ENCODE measurements at regions not wholly inside any gene's neighbourhood (a gene's known extent, or its start where the extent isn't known, plus 50 kb on each side); places are given as distances from the start of the nearest gene placed in this dataset.

DNA sequence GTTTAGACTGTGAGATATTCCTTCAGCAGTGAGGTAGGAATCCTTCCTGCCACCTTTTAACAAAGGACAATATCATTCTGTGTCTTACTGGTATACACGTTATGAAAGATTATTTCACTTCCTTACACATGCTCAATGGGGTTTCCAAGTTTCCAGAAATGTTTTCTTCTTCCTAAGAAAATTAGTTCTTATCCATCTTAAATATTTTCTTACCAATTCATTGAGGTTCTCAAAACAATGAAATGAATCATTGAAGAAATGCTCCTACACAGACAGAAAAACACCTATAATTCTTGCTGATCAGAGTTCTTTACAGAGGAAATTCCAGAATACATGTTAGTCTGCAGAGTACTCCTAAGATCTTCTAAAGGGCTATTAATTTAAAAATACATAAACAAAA lies 51.4 kb upstream of the SEC61G start:
- H3K4me3 ChIP-seq (ENCODE audit: low read depth, low read length): no peak overlapping the region
- DNase-seq (ENCODE audit: low read depth): peak; percentile 47
- TF ChIP-seq, protein P1, sequence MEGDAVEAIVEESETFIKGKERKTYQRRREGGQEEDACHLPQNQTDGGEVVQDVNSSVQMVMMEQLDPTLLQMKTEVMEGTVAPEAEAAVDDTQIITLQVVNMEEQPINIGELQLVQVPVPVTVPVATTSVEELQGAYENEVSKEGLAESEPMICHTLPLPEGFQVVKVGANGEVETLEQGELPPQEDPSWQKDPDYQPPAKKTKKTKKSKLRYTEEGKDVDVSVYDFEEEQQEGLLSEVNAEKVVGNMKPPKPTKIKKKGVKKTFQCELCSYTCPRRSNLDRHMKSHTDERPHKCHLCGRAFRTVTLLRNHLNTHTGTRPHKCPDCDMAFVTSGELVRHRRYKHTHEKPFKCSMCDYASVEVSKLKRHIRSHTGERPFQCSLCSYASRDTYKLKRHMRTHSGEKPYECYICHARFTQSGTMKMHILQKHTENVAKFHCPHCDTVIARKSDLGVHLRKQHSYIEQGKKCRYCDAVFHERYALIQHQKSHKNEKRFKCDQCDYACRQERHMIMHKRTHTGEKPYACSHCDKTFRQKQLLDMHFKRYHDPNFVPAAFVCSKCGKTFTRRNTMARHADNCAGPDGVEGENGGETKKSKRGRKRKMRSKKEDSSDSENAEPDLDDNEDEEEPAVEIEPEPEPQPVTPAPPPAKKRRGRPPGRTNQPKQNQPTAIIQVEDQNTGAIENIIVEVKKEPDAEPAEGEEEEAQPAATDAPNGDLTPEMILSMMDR (IDR thresholded peaks at IDR 0.05; ENCODE audit: insufficient read depth, low read length): no peak

DNA sequence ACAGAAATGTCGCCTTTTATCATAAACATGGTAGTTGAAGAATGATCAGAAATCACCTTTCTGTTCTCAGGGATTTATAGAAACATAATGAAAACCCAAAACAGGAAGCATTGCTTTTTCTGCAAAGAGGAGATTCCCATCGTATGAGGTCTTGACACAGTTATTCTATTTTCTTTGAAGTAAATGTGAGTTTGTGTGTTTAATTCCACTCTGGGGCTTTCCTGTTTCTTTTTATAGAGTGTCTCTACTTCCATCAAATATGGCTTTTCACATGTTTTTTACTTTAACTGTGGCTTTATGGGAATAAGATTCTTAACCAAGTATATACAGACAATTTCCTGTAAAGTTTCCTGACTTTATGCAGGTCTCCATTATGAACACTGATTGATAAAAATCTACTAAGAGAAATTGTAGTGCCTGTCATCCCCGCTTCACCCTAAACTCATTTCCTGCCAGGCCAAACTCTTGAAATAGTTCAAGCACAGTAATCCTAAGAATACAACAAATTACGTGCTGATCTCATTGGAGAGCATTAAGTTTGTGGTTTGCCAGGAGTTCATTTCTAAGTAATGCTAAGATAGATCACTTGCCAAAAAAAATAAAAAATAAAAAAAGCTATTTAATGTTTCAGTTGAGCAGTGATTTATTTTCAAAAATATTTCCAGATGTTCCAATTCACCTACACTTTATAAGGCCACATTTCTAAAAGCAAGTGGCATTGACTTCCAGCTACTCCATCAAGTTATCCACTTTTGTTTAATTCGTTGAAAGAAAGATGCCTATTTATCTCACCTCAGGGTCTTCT lies 52.2 kb upstream of the SEC61G start:
- H3K4me3 ChIP-seq (ENCODE audit: low read depth, low read length): no peak overlapping the region
- peak; percentile 90 for DNase-seq (ENCODE audit: low read depth)
- TF ChIP-seq, protein P1 (IDR thresholded peaks at IDR 0.05; ENCODE audit: insufficient read depth, low read length): no peak

DNA sequence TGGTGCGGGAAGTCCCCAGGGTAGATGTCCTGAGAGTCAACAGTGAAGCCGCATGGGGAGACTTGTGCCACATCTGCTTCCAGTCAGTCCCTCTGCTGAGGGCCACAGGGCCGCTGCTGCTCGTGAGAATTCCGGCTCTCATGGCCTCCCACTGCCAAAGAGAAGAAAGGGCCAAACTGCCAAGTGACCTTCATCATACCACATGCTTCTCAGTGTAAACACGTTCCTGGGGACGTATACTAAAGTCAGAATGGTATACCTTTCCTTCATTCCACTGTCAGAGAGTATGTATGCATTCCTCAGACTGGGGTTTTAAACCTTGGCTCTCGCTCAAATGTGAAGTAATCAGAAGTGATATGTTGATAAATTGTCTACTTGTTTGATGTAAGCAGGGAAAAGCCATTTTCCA lies 52.8 kb upstream of the SEC61G start:
- no peak overlapping the region for H3K4me3 ChIP-seq (ENCODE audit: low read depth, low read length)
- peak; percentile 79 for DNase-seq (ENCODE audit: low read depth)
- TF ChIP-seq, protein P1 (IDR thresholded peaks at IDR 0.05; ENCODE audit: insufficient read depth, low read length): no peak

DNA sequence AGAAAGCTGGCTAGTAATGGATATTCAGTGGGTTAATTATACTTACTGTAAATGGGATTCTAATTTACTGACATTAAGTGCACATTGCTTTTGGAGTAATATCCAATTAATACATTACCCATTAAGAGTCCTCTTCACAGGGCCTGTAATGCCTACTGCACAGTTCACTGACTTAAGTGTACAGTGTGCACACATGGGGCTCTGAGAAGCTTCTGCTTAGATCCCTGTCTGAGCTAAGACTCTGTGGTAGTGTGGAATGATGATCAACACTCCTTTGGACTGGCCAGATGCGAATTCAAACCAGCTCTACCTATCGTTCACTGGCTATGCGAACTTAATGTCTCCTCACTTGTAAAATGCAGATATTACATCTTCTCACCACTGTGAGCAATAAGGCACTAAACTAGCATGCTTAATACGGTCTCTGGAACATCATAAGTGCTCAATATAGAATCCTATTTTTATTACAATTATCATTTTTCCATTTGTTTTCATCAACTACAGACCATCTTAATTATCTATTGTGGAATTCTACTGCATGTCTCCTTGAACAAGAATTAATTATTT lies 53.8 kb upstream of the SEC61G start:
- TF ChIP-seq, protein P1 (IDR thresholded peaks at IDR 0.05; ENCODE audit: insufficient read depth, low read length): no peak
- no peak for DNase-seq (ENCODE audit: low read depth)
- no peak overlapping the region for H3K4me3 ChIP-seq (ENCODE audit: low read depth, low read length)

DNA sequence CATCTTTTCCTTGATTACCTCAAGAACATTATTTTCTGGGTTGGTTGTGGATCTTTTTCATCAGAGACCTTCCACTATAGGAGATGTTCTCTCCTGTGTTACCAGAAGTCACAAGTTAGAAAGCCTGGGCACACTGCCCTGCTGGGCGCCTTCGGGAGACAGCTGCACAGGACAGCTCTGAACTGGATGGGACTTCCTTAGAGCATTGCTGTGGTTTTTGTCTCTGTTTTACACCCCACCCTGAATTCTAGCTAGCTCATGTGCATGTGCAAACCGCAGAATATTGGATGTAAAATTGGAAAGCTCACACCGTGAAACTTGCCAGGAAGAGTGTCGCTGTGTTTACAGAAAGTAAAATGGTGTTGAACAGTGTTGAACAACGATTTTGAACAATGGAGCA lies 54.4 kb upstream of the SEC61G start:
- no peak overlapping the region for H3K4me3 ChIP-seq (ENCODE audit: low read depth, low read length)
- TF ChIP-seq, protein P1 (IDR thresholded peaks at IDR 0.05; ENCODE audit: insufficient read depth, low read length): no peak
- peak; percentile 60 for DNase-seq (ENCODE audit: low read depth)

DNA sequence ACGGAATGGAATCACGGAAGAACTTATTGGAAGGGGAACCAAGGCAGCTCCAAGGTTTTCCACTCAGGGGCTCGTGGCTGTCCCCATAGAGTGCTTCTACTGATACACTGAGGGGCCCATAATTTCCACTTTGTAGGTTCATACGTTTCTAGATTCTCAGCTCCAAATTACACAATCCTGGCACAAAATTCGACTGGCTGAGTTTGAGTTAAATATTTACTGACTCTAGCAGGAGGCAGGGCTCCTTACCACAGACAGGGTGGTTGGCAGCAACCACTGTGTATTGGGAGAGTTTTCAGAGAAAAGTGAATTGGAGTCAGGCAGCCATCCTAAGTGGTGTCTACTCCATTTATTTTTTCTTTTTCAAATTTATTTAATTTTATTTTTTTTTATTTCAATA lies 55.4 kb upstream of the SEC61G start:
- H3K4me3 ChIP-seq (ENCODE audit: low read depth, low read length): no peak overlapping the region
- no peak for DNase-seq (ENCODE audit: low read depth)
- TF ChIP-seq, protein P1 (IDR thresholded peaks at IDR 0.05; ENCODE audit: insufficient read depth, low read length): no peak

Measured in fibroblast of the aortic adventitia (primary cell).